ENCODE measurements at regions not wholly inside any gene's neighbourhood (a gene's known extent, or its start where the extent isn't known, plus 50 kb on each side); places are given as distances from the start of the nearest gene placed in this dataset.

DNA sequence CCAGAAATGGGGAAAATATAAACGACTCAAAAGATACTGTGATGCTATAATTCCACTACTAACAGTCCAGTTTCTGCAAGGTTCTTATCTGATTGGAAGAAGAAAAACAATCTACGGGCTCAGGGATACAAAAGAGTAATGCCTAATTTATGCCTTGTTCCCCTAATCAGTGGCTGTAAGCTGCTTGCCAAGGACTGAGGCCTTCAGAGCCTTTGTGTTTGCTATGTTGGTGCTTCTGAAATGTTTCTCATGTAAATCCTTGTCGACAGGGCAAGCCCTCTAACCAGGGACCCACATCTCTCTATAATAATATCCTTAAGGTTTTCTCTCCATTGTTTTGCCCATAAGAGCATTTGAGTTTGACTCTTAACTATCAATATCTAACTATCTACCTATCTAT is 89.7 kb upstream of the CLDN10 start:
- TF ChIP-seq, protein P1, sequence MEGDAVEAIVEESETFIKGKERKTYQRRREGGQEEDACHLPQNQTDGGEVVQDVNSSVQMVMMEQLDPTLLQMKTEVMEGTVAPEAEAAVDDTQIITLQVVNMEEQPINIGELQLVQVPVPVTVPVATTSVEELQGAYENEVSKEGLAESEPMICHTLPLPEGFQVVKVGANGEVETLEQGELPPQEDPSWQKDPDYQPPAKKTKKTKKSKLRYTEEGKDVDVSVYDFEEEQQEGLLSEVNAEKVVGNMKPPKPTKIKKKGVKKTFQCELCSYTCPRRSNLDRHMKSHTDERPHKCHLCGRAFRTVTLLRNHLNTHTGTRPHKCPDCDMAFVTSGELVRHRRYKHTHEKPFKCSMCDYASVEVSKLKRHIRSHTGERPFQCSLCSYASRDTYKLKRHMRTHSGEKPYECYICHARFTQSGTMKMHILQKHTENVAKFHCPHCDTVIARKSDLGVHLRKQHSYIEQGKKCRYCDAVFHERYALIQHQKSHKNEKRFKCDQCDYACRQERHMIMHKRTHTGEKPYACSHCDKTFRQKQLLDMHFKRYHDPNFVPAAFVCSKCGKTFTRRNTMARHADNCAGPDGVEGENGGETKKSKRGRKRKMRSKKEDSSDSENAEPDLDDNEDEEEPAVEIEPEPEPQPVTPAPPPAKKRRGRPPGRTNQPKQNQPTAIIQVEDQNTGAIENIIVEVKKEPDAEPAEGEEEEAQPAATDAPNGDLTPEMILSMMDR (conservative IDR thresholded peaks at IDR 0.05) = no peak
- TF ChIP-seq ZFX (IDR thresholded peaks at IDR 0.05) = no peak
- H3K27ac ChIP-seq = no peak overlapping the region

DNA sequence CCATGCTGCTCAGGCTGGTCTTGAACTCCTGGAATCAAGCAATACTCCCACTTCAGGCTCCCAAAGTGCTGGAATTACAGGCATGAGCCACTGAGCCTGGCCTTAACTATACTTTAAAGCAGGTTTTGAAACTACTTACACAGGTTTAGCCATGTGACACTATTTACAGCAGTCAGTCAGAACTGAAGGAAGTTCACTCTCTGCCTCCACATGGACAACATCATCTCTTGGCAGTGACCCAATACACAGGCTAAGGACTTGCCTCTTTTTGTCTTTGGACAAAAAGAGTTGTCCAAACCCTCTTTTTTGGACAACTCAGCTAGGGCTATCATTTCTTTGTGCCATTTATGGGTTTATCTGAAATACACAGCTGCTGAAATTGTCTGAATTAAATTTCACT is 89.0 kb upstream of the CLDN10 start:
- no peak for TF ChIP-seq ZFX (IDR thresholded peaks at IDR 0.05)
- TF ChIP-seq, protein P1 (conservative IDR thresholded peaks at IDR 0.05) = no peak
- no peak overlapping the region for H3K27ac ChIP-seq

DNA sequence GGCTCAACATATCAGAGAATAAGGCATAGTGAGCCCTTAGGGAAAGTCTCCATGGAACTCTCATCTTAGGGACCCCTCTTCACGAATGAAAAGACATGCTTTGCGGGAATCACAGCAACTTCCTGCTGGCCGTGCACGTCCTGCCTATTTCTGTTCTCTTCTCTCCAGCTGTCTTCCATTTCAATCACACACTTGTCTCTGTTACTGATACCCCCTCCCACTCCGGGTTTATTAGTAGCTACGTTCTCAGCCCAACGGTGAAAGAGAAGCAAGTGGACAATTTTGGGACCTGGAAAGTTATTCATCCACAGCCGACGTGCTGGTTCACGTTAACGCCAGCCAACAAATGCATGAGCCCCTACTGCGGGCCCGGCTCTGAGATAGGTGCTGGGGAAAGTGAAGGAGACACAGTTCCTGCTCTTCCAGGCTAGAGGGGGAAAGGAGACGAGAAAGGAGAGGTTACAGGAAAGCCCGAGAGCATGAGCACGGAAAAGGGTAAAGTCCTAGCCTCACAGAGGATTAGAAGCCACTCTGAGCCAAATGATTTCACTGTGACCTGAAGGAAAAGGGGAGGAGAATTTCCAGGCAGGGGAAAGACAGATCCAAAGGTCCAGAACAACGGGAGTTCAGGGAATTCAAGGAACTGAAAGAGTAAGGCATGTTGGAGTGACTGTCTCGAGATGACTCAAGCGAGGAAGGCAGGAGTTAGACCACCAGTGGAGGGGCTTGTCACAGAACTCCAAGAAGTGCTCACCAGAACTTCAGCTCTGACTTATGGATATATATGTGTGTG is 81.8 kb upstream of the CLDN10 start:
- no peak for TF ChIP-seq ZFX (IDR thresholded peaks at IDR 0.05)
- TF ChIP-seq, protein P1 (conservative IDR thresholded peaks at IDR 0.05) = no peak

DNA sequence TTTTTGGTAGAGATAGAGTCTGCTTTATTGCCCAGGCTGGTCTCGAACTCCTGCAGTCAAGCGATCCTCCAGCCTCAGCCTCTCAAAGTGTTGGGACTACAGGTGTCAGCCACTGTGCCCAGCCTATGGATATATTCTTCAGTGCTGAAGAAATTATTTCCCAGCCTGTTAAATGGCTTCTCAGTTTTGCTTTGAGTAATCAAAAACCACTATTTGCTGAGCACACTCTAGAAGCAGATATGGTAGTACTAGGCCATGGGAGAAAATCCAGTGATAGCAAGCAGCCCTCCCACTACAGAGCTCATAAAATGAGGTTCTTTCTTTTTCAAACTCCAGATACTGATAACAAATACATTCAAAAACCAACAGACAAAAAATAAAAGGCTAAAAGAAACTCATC is 80.6 kb upstream of the CLDN10 start:
- no peak overlapping the region for H3K27ac ChIP-seq
- TF ChIP-seq ZFX (IDR thresholded peaks at IDR 0.05) = no peak
- TF ChIP-seq, protein P1 (conservative IDR thresholded peaks at IDR 0.05) = no peak

More for the DNA sequence above, 81.8 kb upstream of the CLDN10 start:
- no peak overlapping the region for H3K27ac ChIP-seq

DNA sequence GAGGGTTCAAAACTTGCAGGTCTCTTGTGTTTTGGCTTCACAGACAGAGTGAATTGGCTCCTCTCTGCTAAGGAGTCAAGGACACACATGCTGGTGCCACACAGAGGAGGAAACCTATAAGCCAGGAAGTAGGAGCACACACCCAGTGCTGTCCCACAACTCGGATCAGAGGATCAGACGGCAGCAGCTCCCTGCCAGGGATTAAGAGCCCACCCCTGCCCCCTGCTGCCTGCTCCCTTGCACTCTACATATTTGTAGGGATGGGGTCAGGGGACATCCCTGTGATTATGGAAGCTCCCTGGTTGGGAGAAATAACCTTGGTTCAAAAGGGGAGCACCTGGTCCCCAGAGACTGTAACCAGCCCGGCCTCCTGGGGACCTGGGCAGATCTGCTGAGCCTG is 77.5 kb upstream of the CLDN10 start:
- TF ChIP-seq ZFX (IDR thresholded peaks at IDR 0.05) = no peak
- TF ChIP-seq, protein P1 (conservative IDR thresholded peaks at IDR 0.05) = no peak
- H3K27ac ChIP-seq = no peak overlapping the region

DNA sequence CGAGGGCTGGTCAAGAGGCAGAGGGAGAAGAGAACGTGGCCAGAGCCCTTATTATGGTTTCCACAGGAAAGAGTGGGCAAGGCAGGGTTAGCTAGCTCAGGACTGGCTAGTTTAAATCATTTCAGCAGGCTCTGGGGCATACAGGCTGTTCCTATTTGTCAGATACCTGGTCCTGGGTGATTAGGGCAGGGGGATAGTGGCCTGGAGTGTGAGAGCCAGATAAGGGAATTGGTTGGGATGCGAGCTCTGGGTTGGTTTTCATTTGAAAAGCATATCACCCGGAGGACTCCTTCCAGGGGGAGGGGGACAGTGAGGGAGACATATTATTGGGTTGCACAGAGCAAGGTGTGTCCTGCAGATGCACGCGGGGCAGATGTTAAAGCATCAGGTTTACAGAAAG is 75.3 kb upstream of the CLDN10 start:
- no peak overlapping the region for H3K27ac ChIP-seq
- TF ChIP-seq ZFX (IDR thresholded peaks at IDR 0.05) = no peak
- TF ChIP-seq, protein P1 (conservative IDR thresholded peaks at IDR 0.05) = no peak

DNA sequence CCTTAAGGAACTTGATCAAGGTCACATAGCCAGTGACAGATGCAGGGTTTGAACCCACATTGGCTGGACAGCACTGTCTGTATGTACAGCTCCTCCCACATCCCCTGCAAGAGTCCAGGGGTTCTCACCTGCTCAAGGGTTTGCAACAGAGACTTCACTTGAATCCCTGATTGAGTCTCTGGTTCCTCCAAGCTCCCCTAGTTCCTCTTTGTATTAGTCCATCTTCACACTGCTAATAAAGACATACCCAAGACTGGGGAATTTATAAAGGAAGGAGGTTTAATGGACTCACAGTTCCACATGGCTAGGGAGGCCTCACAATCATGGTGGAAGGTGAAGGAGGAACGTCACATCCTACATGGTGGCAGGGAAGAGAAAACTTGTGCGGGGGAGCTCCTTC is 72.8 kb upstream of the CLDN10 start:
- H3K27ac ChIP-seq = no peak overlapping the region
- no peak for TF ChIP-seq ZFX (IDR thresholded peaks at IDR 0.05)
- TF ChIP-seq, protein P1 (conservative IDR thresholded peaks at IDR 0.05) = no peak

Measured in C4-2B (cell line).